ENCODE measurements at regions not wholly inside any gene's neighbourhood (a gene's known extent, or its start where the extent isn't known, plus 50 kb on each side); places are given as distances from the start of the nearest gene placed in this dataset.

DNA sequence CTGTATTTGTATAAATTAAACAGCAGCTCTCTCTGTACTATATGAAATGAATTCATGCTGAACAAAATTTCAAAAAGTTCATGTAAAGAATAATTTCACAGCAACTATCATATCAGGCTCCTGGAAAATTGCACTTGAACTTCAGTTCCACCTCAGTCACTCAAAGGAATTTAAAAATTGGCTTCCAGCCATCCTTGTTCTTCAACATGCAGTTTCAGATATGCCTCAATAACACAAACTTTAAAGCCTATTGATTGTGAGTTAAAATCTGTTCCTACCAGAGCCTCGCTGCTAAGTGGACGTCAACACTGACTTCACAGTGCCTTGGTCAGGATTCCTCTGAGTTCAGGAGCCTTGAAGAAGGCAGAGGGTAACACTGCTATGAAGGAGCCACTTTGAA is 418.7 kb upstream of the WWC1 start:
- TF ChIP-seq, protein P1, sequence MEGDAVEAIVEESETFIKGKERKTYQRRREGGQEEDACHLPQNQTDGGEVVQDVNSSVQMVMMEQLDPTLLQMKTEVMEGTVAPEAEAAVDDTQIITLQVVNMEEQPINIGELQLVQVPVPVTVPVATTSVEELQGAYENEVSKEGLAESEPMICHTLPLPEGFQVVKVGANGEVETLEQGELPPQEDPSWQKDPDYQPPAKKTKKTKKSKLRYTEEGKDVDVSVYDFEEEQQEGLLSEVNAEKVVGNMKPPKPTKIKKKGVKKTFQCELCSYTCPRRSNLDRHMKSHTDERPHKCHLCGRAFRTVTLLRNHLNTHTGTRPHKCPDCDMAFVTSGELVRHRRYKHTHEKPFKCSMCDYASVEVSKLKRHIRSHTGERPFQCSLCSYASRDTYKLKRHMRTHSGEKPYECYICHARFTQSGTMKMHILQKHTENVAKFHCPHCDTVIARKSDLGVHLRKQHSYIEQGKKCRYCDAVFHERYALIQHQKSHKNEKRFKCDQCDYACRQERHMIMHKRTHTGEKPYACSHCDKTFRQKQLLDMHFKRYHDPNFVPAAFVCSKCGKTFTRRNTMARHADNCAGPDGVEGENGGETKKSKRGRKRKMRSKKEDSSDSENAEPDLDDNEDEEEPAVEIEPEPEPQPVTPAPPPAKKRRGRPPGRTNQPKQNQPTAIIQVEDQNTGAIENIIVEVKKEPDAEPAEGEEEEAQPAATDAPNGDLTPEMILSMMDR (IDR thresholded peaks at IDR 0.05 in 4 of 5, conservative IDR thresholded peaks at IDR 0.05 in 1 of 5): no peak
- no peak for TF ChIP-seq POLR2A (IDR thresholded peaks at IDR 0.05)

All from gastrocnemius medialis (tissue), 4 donors.